WI38 (cell line): ENCODE measurements at regions not wholly inside any gene's neighbourhood (a gene's known extent, or its start where the extent isn't known, plus 50 kb on each side); places are given as distances from the start of the nearest gene placed in this dataset.
"Not testable (repeated sequence)": the region's sequence is repeated elsewhere in the genome, so short reads cannot be mapped to it uniquely, and the experiment has no call there.

Experiments
- H3K4me3 ChIP-seq: 2 replicates; pipeline ENCODE4 v1.5.1; 2011; ENCODE audit warnings: low read depth, mild to moderate bottlenecking, control low read depth, low read length
- TF ChIP-seq, protein P1 (sequence below): IDR thresholded peaks from 2 replicates; pipeline ENCODE4 v1.5.1; 2012; ENCODE audit warnings: low read depth, mild to moderate bottlenecking, control low read depth, low read length

DNA sequence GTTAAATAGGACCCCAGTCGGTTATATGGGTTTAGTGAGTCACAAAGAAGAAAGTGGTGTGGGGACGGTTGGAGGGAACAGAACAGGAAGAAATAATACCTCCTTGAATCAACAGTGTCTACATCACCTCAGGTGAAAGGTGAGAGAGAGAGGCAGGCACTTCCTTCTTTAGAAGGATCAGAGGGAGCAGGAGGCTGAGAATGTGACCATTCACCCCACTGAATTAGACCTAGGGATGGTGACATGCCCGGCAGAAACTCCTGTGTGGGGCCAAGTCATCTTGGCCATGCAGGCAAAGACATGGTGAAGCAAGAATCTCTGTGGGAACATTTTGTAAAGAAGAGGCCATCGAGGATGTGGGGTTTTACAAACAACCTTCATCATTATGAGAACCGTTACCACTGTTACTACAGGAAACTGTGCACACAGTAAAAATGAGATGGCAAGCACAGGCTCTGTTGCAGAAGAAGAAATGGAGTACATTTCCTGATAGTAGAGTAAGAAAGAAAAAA is 1196.9 kb downstream of the VRK1 start:
- TF ChIP-seq, protein P1, sequence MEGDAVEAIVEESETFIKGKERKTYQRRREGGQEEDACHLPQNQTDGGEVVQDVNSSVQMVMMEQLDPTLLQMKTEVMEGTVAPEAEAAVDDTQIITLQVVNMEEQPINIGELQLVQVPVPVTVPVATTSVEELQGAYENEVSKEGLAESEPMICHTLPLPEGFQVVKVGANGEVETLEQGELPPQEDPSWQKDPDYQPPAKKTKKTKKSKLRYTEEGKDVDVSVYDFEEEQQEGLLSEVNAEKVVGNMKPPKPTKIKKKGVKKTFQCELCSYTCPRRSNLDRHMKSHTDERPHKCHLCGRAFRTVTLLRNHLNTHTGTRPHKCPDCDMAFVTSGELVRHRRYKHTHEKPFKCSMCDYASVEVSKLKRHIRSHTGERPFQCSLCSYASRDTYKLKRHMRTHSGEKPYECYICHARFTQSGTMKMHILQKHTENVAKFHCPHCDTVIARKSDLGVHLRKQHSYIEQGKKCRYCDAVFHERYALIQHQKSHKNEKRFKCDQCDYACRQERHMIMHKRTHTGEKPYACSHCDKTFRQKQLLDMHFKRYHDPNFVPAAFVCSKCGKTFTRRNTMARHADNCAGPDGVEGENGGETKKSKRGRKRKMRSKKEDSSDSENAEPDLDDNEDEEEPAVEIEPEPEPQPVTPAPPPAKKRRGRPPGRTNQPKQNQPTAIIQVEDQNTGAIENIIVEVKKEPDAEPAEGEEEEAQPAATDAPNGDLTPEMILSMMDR, result no peak
- H3K4me3 ChIP-seq, result no peak overlapping the region

DNA sequence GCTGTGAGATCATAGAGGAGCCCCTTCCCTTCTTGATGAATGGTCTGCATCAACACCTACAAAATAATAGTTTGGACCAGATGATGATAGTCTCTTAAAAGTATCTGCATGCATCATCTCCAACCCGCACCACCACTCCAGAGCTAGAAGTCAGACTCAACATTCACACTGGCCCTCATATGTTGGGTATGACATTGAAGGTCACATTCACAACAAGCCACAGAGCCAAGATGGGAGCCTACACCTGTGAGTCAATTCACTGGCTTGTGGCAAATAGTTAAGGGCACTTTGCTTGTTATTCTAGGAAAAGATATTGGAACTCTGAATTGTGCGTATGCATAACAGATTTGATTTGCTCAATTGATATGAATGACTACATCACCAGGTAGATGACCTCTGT is 1197.9 kb downstream of the VRK1 start:
- H3K4me3 ChIP-seq, result no peak overlapping the region
- TF ChIP-seq, protein P1, result no peak

DNA sequence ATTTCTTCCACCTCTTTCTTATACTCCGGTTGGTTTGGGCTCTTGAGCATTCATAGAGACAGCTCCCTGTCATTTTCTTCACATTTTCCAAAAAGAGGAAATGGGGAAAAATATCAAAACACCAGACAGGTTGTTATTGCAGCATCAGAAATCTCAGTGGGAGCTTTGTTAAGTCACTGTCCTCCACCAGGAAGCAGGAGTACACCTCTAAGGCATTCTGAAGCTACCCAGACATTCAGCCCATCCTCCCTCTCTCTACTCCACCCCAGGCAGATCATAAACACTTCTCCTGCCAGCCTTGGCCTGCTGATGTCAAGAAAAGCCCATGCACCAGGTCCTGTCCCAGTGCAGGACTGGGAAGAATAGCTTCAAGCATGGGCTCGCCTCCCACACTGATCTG is 1198.3 kb downstream of the VRK1 start:
- H3K4me3 ChIP-seq, result no peak overlapping the region
- TF ChIP-seq, protein P1, result no peak

DNA sequence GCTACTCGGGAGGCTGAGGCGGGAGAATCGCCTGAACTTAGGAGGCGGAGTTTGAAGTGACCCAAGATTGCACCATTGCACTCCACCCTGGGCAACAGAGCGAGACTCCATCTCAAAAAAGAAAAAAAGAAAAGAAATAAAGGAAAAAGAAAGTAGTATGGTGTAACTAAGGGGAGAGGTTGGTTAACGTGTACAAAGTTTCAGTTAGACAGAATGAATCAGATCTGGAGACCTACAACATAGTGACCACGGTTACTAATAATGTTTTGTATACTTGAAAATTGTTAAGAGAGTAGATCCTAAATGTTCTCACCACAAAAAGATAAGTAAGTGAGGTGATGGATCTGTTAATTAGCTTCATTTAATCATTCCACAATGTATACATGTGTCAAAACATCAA is 1208.8 kb downstream of the VRK1 start:
- H3K4me3 ChIP-seq, result no peak overlapping the region
- TF ChIP-seq, protein P1, result no peak

DNA sequence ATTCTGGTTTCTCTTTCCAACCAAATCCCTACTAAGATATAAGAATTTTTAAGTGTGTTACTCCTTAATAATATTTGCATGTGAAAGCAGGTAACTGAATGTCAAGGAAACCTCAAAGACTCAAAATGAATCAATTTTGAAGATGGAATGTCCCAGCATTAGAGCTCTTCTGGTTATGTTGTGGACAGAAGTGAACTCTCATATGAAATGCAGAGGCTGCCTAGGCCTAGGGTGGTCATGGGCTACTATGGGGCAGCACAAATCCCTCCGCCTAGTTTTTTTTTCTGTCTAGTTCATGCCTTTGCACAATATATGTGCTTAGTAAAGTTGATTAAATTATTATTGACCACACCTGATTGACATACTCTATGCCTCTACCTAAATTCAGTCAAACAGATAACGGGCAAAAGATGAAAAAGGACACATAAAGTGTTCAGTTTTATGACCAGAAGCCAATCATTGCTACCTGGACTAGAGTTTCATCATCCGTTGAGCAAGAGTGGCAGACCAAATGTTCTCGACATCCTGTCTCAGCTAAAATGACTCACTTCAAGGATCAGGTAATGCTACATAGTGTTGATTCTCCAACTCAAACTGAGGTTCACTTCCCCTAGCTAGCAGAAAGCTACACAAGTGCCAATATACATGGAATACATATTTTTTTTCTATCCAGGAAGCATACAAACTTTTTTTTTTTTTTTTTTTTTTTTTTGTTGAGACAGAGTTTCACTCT is 1211.4 kb downstream of the VRK1 start:
- TF ChIP-seq, protein P1, result no peak
- no peak overlapping the region for H3K4me3 ChIP-seq

DNA sequence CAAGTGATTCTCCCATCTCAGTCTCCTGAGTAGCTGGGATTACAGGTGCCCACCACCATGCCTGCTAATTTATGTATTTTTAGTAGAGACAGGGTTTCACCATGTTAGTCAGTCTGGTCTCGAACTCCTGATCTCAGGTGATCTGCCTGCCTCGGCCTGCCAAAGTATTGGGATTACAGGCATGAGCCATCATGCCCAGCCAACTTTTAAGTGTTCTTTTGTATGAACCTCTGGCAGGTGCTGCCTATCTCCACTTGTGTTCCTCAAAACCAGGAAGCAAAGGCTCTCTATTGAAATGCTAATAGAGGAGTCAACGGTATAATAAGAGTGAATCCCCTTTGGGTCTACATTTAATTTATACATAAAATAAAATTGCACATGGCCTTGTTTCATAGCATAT is 1212.0 kb downstream of the VRK1 start:
- not testable (repeated sequence) for H3K4me3 ChIP-seq

DNA sequence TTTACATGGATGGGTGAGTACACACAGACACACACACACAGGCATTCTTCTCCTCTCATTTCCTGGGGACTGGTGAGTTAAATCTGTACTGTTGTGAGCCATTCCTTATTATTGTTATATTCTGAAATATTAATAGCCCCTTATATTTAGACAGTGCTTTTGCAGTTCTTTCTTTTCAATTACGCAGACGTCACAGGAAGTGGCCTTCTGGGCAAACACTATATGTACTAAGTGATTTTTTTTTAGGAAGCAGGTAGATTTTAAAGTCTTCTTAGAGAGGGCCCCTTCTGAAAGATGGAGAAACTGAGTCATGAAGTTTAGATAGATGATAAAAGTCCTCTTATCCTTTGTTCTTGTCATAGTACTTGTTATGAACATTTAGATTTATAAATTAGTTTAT is 1213.6 kb downstream of the VRK1 start:
- TF ChIP-seq, protein P1, result no peak
- no peak overlapping the region for H3K4me3 ChIP-seq
